Breast epithelium (tissue), 3 donors: ENCODE measurements at regions not wholly inside any gene's neighbourhood (a gene's known extent, or its start where the extent isn't known, plus 50 kb on each side); places are given as distances from the start of the nearest gene placed in this dataset.

Experiments
- POLR2A ChIP-seq: fragments of 450-650 bp; IDR thresholded peaks from one replicate; pipeline ENCODE4 v1.6.1; 2016; ENCODE audit warnings: antibody characterized with exemption, mild to moderate bottlenecking, moderate library complexity
- POLR2AphosphoS5 ChIP-seq, 3 donors: sonication (generic); formaldehyde crosslinking; IDR thresholded peaks; one replicate each; pipeline ENCODE4 v1.6.1; 2017; ENCODE audit warnings: antibody characterized with exemption in 3 of 3
- TF ChIP-seq, protein P1 (sequence below), 3 donors: fragments of 450-650 bp; IDR thresholded peaks; one replicate each; pipeline ENCODE4 v1.5.1; 2016 to 2017; ENCODE audit warnings: antibody characterized with exemption in 3 of 3, mild to moderate bottlenecking in 3 of 3, moderate library complexity in 3 of 3

DNA sequence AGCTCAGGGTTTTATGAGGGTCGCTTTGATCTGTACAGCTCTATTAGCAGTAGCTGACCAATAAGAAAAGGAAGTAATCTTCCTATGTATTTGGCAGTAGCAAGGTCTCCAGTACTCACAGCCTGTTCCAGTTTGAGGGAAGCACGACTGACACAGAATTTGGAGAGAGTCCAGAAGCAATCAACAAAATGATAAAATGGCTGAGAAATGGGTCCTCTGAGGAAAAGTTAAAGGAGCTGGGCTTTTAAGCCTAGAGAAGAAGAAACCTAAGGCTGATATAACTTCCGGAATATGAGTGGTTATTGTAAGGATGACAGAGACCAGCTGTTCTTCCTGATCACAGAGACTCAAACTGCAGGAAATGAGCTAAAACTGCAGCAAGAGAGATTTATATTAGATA, 382.8 kb downstream of the GPD2 start:
- TF ChIP-seq, protein P1, sequence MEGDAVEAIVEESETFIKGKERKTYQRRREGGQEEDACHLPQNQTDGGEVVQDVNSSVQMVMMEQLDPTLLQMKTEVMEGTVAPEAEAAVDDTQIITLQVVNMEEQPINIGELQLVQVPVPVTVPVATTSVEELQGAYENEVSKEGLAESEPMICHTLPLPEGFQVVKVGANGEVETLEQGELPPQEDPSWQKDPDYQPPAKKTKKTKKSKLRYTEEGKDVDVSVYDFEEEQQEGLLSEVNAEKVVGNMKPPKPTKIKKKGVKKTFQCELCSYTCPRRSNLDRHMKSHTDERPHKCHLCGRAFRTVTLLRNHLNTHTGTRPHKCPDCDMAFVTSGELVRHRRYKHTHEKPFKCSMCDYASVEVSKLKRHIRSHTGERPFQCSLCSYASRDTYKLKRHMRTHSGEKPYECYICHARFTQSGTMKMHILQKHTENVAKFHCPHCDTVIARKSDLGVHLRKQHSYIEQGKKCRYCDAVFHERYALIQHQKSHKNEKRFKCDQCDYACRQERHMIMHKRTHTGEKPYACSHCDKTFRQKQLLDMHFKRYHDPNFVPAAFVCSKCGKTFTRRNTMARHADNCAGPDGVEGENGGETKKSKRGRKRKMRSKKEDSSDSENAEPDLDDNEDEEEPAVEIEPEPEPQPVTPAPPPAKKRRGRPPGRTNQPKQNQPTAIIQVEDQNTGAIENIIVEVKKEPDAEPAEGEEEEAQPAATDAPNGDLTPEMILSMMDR (IDR thresholded peaks at IDR 0.05): no peak
- TF ChIP-seq POLR2AphosphoS5 (IDR thresholded peaks at IDR 0.05) (no peak), POLR2A (no peak)
